ENCODE measurements at regions not wholly inside any gene's neighbourhood (a gene's known extent, or its start where the extent isn't known, plus 50 kb on each side); places are given as distances from the start of the nearest gene placed in this dataset.
"Not testable (repeated sequence)": the region's sequence is repeated elsewhere in the genome, so short reads cannot be mapped to it uniquely, and the experiment has no call there.

DNA sequence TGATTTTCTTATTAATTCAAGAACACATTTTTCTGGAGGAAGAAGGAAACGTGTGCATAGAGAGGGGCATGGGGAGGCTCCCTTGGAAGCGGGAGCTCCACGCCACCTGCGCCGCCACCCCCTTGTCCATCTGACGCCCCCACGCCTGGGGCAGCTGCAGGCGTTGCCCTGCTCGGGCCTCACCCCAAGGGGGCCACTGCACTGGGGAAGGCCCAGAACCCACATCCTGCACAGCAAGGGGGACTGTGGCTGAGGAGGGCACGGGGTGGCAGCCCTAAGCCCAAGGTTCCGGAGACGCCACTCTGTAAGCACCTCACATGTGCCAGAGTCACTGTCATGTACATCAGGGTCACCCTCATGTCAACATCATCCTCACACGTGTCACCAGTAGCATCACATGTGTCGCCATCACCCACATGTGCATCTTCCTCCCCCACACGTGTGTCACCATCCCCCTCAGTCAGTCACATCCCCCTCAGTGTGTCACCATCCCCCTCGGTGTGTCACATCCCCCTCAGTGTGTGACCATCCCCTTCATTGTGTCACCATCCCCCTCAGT is 486.7 kb upstream of the SALL3 start:
- DNase-seq: no peak

DNA sequence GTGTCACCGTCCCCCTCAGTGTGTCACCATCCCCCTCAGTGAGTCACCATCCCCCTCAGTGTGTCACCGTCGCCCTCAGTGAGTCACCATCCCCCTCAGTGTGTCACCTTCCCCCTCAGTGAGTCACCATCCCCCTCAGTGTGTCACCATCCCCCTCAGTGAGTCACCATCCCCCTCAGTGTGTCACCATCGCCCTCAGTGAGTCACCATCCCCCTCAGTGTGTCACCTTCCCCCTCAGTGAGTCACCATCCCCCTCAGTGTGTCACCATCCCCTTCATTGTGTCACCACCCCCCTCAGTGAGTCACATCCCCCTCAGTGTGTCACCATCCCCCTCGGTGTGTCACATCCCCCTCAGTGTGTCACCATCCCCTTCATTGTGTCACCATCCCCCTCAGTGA is 486.1 kb upstream of the SALL3 start:
- not testable (repeated sequence) for DNase-seq

DNA sequence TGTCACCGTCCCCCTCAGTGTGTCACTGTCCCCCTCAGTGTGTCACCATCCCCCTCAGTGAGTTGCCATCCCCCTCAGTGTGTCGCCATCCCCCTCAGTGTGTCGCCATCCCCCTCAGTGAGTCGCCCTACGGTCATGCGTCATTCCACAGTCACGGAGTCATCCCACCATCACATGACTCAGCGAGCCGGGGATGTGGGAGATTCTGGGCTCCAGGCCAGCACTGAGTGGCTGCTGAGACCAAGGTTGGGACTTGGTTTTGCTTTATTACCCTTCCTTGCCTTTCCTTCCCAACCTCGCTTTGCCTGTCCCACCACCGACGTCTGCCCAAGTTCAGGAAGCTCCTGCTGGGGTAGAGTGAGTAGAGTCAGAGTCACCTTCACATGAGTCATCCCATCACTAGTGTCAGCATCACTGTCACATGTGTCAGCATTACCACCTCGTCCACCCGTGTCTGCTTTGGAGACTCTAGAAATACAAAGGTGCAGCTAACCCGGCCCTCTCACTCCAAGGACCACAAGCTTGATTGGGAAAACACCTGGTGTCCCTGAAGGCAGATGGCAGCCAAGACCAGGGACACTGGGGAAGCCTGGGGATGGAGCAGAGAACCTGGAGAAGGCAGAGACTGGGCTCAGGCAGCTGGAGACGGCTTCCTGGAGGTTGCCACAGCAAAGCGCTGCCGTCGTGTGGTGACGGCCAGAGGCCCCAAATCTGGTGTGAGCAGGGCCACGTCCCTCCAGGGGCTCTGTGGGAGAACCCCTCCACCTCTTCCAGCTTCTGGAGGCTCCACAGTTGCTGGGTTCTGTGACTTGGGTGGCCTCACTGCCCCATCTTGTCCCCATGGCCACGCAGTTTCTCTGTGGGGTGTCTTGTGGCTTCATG is 485.2 kb upstream of the SALL3 start:
- DNase-seq: no peak

DNA sequence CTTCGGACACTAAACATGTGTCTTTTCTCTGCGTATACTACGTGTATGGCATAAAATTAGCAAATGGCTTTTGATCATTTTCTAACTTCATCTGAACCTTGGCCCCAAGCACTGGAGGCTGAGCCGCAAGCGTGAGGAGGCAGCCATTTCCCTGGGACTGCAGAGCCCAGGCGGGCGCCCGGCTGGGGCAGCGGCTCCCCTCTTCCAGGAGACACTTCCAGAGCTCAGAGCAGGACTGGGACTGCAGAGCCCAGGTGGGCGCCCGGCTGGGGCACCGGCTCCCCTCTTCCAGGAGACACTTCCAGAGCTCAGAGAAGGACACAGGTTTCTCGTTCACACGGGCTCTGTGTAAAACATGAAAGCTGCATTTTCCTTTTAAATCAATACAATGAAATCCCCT is 484.1 kb upstream of the SALL3 start:
- DNase-seq: no peak

DNA sequence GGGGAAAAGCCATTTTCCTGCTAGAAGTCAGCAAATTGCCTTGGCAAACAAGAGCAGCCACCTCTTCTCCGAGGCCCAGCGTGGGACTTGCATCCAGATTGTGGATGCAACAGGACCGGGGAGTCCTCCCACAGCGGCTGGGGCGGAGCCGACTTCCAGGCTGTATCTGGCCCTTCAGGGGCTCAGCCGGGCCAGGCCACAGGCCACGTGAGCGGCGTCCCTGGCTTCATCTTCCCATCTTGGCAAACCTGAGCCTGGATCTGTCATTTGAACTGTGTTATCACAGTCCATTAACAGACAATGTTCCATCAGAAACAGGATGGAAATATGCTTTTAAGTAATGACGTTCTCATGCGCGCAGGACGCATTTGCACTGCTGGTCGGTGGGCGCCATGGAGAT is 483.5 kb upstream of the SALL3 start:
- DNase-seq: no peak

DNA sequence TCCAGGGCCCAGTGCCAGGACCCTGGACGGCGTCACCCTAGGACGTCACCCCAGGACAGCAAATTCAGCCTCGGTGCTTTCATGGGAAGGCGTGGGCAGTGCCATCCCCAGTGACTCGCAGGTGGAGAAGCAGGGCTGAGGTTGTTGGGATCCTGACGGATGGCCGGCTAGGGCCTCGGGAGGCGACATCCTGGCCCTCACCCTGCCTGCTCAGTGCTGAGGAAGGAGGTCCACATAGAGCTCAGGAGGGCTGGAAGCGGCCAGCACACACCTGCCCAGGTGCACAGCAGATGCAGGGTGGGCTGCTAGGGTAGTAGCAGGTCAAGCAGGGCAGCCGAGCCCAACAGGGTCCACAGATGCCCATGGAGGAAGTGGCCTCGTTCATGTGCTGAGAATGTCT is 482.0 kb upstream of the SALL3 start:
- DNase-seq: no peak

DNA sequence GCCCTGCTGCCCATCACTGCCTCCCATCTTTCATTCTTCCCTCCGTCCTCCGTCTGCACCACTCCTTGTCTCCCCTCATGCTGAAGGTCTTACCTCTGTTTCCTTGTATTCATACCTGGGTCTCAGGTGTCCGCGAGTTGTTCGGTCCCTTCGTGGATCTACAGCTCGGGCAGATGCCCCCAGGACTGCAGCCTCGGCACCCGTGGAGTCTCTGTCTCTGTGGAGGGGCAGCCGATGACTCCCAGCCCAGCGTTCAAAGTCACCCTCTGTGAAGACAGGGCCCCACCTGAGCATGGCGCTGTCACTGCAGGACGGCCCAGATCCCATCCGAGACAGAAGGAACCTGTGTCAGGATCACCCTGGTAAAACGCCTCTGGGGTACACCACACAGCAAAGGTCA is 480.0 kb upstream of the SALL3 start:
- no peak for DNase-seq

DNA sequence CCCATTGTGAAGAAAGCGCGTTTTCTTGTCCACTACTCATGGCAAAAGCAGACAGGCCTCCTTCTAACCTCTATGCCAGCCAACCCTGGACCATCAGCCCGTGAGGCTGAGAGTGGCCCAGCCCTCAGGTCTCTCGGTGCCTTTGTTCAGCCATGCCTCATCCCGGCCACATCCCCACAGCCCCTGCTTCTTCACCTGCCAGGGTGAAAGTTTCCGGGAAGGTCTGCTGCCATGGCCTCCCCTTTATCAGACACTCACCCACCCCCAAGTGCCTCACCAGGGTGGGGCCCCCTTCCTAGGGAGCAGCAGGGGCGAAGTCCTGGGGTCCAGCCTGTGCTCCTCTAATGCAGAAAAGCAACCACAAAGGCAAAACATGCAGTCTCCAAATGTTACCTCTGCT is 478.4 kb upstream of the SALL3 start:
- no peak for DNase-seq

DNA sequence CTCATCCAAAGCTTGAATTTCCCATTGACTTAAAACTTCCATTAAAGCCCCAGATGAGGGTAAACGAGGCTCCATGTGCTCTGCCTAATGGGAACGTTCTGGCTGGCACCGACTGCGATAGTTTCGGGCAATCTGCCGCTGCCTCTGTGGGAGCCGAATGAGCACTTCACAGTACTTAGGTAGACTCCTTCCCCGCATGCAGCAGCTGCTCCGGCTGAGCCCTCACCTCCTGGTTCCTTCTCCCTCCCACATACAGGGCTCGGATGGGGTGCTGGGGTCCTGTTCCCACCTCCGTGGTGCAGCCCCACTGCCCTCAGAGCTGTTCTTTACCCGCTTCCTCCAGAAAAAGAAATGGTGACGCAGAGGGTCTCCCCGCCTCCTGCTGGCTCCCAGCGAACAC is 476.5 kb upstream of the SALL3 start:
- no peak for DNase-seq

DNA sequence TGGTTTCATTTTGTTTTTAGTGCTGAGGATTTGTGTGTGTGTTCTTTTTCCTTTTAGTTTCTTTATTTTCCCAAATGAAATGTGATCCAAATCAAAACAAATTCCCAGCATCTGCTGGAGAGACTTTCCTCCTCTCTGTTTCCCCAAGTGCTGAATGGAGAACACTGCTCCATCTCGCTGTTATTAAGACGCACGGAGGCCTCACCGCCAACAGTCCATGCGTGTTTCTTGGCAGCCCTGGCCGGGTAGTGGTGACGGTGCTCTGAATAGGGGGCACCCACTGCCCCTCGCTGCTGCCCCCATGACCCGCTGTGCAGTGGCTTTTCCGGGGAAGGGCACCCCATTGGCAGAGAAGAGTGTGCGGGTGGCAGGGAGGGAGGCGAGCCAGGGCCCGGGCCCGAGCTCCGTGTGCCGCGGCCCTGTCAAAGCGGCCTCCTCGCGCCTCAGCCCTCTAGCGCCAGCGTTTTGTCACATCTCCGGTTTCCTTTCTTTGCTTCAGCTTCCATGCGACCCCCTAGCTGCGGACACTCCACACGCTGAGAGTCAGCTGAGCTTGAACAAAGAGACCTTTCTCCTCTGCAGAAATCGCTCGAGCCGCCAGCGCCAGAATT is 473.7 kb upstream of the SALL3 start:
- DNase-seq: peak; percentile 42 to 64

DNA sequence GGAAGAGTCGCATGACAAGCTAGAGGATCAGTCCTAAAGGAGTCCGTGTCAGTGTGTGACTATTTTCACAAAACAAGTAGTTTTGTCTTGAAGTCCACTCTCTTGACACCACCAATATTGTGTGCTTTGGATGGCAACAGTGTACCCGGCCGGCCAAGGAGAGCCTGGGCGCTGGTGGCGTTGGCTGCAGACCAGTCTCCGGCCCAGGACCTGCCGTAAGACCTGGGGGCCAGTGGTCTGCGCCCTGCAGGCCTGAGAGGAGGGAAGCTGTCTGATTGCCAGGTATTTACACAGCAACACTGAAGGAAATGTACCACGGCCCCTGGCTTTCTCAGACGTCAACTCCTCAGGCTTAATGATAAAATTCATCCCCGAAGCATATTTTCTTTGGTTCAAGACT is 472.4 kb upstream of the SALL3 start:
- no peak for DNase-seq

DNA sequence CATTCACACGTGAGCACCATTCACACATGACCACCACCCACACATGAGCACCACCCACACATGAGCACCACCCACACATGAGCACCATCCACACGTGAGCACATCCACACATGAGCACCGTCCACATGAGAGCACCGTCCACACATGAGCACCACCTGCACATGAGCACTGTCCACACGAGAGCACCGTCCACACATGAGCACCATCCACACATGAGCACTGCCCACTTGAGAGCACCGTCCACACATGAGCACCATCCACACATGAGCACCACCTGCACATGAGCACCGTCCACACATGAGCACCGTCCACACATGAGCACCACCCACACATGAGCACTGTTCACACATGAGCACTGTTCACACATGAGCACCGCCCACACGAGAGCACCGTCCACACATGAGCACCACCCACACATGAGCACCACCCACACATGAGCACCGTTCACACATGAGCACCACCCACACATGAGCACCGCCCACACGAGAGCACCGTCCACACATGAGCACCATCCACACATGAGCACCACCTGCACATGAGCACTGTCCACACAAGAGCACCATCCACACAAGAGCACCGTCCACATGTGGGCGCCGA is 471.3 kb upstream of the SALL3 start:
- not testable (repeated sequence) for DNase-seq

DNA sequence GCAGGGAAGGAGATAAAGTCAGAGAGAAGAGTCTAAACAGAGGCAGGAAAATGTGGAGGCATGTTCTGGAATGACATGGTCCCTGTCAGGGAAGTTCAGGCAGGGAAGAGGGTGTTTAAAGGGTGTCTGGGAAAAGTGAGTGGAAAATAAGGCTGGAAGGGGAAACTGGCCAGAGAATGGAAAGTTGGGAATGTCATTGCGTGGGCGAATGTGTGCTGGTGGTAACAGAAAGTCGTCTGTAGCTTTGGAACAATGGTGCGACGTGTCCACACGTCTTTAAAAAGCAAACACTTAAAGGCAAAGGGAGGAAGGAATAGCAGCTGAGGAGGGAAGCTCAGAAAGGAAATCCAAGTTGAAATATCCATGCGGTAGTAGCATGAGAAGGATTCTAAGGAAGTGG is 469.5 kb upstream of the SALL3 start:
- DNase-seq: no peak

DNA sequence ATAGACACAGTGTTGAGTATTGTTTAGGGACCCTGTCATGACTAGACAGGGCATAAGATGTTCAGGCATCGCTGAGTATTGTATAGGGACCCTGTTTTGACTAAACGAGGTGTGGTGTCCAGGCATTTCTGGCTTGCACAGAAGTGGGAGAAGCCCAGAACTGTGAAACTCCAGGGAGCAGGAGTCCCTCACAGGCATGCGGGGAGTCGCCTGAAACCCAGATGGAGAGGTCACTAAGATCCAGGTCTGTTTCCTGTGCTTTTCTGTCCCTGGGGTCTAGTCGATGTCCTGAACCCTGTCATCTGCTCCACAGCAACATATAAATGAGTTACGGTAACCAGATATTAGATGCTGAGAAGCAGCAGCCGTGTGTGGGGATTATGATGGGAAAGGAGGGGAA is 469.0 kb upstream of the SALL3 start:
- no peak for DNase-seq

DNA sequence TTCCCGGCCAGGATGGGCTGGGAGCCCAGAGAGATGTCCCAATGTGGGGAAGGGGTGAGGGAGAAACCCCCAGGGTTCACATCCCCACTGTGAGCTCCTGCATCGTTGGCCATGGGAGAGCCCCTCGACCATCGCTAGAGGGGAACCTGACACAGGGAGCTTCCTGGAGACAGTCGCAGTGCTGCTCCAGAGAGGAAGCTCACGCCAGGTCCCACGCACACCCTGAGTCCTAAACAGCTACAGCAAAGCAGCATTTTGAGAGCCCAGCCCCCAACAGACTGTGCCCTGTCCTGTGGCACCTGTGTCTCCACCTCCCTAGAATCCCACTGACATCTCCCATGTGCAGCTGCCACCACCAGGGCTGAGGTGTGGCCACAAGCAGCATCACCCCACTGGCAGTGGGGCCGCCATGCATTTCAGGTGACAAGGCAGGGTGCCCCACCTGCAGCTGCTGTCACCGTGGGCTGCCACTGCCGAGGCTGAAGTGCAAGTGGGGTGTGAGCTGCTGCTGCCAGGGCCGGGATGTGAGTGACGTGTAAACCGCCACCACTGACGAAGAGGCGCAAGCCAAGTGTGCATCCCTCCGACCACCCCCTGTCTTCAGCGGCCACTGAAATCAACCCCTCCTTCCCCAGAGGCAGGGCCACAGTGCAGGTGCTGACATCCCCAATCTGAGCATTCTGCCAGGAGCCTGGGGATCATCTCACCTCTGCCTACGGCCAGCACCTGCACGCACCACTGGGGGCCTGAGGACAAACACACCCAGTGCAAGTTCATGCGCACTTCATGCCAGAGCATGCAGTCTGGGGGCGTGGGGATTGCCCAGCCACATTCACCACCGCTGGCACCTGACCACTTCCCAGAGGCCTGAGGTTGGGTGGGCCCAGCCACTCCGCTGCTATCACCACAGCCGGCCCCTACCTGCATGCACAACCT is 467.7 kb upstream of the SALL3 start:
- no peak for DNase-seq

DNA sequence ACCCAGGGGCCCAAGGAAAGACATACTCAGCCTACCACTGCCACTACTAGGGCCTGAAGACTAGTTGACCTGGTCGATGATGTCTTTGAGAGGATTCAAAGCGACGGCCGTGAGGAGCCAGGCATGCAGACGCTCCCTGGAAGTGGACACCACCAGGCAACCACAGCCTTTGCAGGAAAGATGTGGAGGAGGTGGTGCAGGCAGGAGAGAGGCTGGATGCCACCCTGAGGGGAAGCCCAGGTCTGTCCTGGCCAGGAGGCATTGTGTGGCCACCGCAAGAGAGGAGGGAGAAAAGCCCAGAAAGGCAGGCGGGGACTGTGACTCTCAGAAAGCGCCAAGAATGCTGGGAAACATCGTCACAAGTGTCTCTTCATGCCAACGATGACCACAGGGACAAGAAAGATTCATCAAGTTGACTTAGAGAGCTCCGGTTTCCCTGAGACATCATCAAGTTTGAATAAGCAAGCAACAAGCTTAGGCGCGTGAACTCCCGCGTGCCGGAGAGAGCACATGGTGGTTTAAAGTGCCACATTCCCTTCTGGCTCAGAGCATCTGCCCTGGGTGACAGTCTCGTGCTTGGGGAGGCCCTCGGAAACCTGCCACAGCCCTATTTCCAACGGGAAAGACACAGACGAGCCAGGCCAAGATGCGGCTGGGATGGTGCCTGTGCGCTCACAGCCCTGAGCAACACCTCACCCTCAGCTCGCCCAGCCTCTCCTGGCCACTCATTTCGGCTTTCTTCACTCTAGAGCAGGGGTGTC is 464.5 kb upstream of the SALL3 start:
- DNase-seq: no peak

DNA sequence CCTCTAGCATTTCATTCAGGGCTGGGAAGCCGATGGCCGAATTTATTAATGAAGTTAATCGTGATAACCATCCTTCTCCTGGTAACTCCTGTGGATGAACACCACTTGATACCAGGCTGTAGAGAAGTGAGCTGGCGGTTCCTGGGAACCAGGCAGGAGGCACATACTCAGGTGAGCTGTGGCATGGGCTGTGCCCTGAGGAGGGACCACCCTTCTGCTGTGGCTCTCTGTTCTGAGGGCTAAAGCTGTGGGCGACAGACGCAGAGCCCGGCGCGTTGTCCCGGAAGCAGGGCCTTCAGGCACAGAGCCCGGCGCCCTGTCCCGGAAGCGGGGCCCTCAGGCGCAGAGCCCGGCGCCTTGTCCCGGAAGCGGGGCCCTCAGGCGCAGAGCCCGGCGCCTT is 462.3 kb upstream of the SALL3 start:
- no peak for DNase-seq

DNA sequence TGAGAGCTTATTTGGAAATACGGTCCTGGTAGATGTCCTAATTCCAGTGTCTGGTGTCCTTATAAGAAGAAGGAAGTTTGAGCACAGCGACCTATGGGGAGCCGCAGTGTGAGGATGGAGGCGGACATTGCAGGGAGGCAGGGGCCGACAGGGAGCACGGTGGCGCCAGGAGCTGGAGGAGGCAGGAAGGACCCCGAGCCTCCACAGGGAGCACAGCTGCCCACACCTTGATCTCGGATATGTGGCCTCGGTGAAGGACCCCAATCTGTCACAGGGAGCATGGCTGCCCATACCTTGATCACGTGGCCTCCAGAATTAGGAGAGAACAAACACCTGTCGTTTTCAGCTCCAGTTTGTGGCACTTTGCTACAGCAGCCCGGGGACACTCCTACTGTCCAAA is 461.6 kb upstream of the SALL3 start:
- DNase-seq: no peak

DNA sequence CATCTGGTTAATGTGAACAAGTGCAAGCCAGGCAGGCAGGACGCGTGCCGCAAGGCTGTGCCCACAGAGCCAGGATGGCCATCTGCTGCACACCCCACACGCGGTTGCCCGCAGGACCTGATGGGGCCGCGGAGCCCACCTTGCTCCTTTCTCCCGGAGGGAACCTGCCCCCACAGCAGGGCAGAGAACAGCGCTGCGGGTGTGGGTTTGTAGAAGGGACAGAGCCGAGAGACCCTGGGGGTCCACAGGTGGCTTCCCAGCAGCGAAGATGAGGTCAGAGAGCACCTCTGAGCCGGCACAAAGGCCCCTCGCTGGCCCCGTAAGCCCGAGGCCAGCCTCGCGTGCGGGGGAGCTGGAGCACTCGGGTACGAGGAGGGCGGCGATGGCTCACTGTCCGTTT is 460.8 kb upstream of the SALL3 start:
- no peak for DNase-seq

DNA sequence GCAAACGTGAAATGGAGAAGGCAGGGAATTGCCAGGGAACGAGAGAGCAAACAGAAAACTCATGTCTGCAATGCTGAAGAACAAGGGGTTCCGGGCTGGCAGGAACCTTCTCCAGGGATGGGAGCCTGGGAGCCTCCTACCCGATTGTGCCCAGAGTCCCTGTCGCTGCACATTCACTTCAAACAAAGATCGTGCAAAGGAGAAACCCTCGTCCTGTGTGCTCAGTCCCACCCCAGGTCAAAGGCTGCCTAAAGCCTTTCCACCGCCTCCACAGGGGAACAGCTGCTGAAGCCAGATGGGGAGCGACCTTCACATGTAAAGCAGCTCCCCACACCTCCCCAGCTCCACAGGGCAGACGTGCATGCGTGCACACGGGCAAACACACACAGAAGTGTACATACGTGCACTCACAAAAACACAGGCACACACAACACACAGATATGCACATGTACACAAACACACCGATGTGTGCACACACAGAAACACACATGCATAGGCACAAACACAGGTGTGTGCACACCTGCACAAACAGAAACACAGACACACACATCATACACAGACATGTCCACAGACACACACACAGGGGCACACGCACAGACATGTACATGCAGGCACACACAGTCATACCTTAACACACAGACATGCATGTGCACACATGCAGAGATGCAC is 460.1 kb upstream of the SALL3 start:
- DNase-seq: no peak

DNA sequence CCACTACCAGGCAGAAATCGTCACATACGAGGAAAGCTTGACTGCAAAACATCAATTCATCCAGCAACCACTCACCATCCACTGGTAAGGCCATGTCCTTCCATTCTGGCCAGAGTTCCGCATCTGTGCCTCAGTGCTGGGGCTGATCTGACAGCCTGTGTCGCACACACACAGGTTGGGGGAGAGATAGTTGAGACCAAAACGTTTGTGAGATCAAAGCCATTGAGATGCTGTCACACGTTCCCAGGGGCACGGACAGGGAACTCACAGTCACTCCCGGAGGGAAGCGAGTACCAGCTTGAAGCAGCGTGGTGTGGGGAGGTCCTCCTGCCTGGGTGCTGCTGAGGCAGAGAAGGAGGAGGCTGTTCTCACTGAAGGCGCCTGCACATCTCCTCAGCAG is 458.5 kb upstream of the SALL3 start:
- DNase-seq: no peak

Measured in hippocampal formation (tissue), 2 donors.